ENCODE measurements at regions not wholly inside any gene's neighbourhood (a gene's known extent, or its start where the extent isn't known, plus 50 kb on each side); places are given as distances from the start of the nearest gene placed in this dataset.

- intact Hi-C loops (cut with DNase I), result no loop called here
- H3K4me1 ChIP-seq (replicated peaks in 1 of 2), result no peaks in the 10 kb centered on the region
- no peaks in the 10 kb centered on the region for H3K27me3 ChIP-seq
- no peaks in the 10 kb centered on the region for H3K36me3 ChIP-seq (replicated peaks in 1 of 2)
- no peak overlapping the region for H3K4me3 ChIP-seq
- DNase-seq, result no peak
- 93 to 98% (median 95%) methylated on average over 1 of the region's 1 CpG for WGBS, 4 donors
- no peaks in the 10 kb centered on the region for H3K9me3 ChIP-seq (replicated peaks in 1 of 3)
- H3K27ac ChIP-seq, result no peak overlapping the region
- no peak for TF ChIP-seq POLR2A (IDR thresholded peaks at IDR 0.05)
These were observed 306.1 kb upstream of the CCDC179 start for GRCh38 chr11:23166376-23166775.

- 78 to 96% (median 80%) methylated on average over 1 of the region's 1 CpG for WGBS, 4 donors
- intact Hi-C loops (cut with DNase I), result no loop called here
- no peaks in the 10 kb centered on the region for H3K9me3 ChIP-seq (replicated peaks in 1 of 3)
- TF ChIP-seq POLR2A (IDR thresholded peaks at IDR 0.05), result no peak
- H3K27ac ChIP-seq, result no peak overlapping the region
- H3K27me3 ChIP-seq, result no peaks in the 10 kb centered on the region
- no peak for DNase-seq
- no peak overlapping the region for H3K4me3 ChIP-seq
- no peaks in the 10 kb centered on the region for H3K36me3 ChIP-seq (replicated peaks in 1 of 2)
- H3K4me1 ChIP-seq (replicated peaks in 1 of 2), result no peaks in the 10 kb centered on the region
These were observed 319.3 kb upstream of the CCDC179 start for GRCh38 chr11:23179609-23180008.

GRCh38 chr11:23181022-23181807 is 320.9 kb upstream of the CCDC179 start:
- 79 to 84% (median 82%) methylated on average over 4 of the region's 4 CpGs for WGBS, 4 donors
- intact Hi-C loops (cut with DNase I), result no loop called here
- no peak for TF ChIP-seq CTCF (IDR thresholded peaks at IDR 0.05)
- no peak for TF ChIP-seq POLR2A (IDR thresholded peaks at IDR 0.05)
- Histone ChIP-seq H3K36me3 (replicated peaks in 1 of 2) (no peaks in the 10 kb centered on the region), H3K9me3 (replicated peaks in 1 of 3) (no peaks in the 10 kb centered on the region), H3K27me3 (no peaks in the 10 kb centered on the region), H3K4me3 (no peak overlapping the region), H3K27ac (no peak overlapping the region), H3K4me1 (replicated peaks in 1 of 2) (no peaks in the 10 kb centered on the region)
- no peak for DNase-seq

GRCh38 chr11:23192256-23192655 is 332.0 kb upstream of the CCDC179 start:
- Histone ChIP-seq H3K4me3 (no peak overlapping the region), H3K9me3 (replicated peaks in 1 of 3) (no peaks in the 10 kb centered on the region), H3K27me3 (no peaks in the 10 kb centered on the region), H3K4me1 (replicated peaks in 1 of 2) (no peaks in the 10 kb centered on the region), H3K27ac (no peak overlapping the region), H3K36me3 (replicated peaks in 1 of 2) (no peaks in the 10 kb centered on the region)
- TF ChIP-seq POLR2A (IDR thresholded peaks at IDR 0.05) (no peak), CTCF (IDR thresholded peaks at IDR 0.05) (no peak)
- intact Hi-C loops (cut with DNase I), result no loop called here
- WGBS, 4 donors, result 80 to 88% (median 86%) methylated on average over 3 of the region's 3 CpGs
- no peak for DNase-seq

- WGBS, 4 donors, result 67 to 82% (median 77%) methylated on average over 3 of the region's 3 CpGs
- TF ChIP-seq POLR2A (IDR thresholded peaks at IDR 0.05) (no peak), CTCF (IDR thresholded peaks at IDR 0.05) (no peak)
- H3K27ac ChIP-seq, result no peak overlapping the region
- no peaks in the 10 kb centered on the region for H3K9me3 ChIP-seq (replicated peaks in 1 of 3)
- DNase-seq, result no peak
- no peak overlapping the region for H3K4me3 ChIP-seq
- H3K36me3 ChIP-seq (replicated peaks in 1 of 2), result no peaks in the 10 kb centered on the region
- H3K4me1 ChIP-seq (replicated peaks in 1 of 2), result peaks cover 4 to 6% of the 10 kb centered on the region in 2 donors
- intact Hi-C loops (cut with DNase I), result no loop called here
- no peaks in the 10 kb centered on the region for H3K27me3 ChIP-seq
These were observed 341.8 kb upstream of the CCDC179 start for GRCh38 chr11:23201936-23202522.
